ENCODE measurements at regions not wholly inside any gene's neighbourhood (a gene's known extent, or its start where the extent isn't known, plus 50 kb on each side); places are given as distances from the start of the nearest gene placed in this dataset.
"Not testable (repeated sequence)": the region's sequence is repeated elsewhere in the genome, so short reads cannot be mapped to it uniquely, and the experiment has no call there.

DNA sequence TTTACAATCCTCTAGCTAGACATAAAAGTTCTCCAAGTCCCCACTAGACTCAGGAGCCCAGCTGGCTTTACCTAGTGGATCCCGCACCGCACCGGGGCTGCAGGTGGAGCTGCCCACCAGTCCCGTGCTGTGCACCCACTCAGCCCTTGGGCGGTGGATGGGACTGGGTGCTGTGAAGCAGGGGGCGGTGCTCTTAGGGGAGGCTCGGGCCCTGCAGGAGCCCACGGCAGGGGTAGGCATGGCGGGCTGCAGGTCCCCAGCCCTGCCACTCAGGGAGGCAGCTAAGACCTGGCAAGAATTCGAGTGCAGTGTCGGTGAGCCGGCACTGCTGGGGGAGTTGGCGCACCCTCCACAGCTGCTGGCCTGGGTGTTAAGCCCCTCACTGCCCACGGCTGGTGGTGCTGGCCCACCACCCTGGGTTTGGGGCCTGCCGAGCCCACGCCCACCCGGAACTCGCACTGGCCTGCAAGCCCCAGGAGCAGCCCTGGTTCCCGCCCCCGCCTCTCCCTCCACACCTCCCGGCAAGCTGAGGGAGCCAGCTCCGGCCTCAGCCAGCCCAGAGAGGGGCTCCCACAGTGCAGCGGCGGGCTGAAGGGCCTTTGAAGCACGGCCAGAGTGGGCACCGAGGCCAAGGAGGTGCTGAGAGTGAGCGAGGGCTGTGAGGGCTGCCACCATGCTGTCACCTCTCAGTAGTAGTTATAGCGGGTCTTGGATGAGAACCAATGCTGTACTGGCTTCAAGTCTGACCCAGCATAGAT lies 255.2 kb downstream of the CDH7 start:
- no peak for DNase-seq (ENCODE audit: low spot score)

DNA sequence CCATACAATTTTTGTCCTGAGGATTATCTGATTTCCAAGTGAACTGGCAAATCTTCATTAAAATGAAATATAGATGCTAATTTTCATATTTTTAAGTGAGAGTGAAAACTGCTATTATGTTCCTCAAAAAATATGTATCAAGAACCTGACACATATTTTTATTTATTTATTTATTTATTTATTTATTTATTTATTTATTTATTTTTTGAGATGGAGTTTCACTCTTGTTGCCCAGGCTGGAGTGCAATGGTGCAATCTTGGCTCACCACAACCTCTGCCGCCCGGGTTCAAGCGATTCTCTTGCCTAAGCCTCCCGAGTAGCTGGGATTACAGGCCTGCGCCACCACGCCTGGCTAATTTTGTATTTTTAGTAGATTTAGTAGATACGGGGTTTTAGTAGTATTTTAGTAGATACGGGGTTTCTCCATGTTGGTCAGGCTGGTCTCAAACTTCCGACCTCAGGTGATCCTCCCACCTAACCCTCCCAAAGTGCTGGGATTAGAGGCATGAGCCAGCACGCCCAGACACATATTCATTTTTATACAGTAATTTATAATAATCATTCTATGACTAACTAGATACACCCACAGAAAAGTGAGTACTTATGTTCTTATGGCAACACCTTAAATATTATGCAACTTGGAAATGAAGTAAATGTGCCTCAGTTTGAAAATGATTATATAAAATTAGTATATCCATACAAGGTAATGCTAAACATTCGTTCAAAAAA lies 248.3 kb downstream of the CDH7 start:
- DNase-seq (ENCODE audit: low spot score), result not testable (repeated sequence)

DNA sequence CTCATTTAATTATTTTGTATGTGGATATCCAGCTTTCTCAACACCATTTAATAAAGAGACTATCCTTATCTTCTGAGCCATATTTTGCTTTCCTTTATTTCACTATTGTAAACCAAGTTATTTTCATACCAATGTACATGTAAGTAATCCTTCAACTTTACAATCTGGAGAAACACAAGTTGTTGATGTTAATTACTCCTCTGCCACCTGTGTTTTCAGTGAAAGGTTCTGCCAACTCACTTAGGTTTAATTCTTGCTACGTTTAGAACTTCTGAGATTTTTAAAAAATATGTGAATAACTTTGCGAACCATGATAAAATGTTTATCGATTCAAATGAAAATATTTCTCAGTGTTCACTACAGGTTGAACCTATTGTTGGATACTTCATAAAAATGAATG lies 244.4 kb downstream of the CDH7 start:
- no peak for DNase-seq (ENCODE audit: low spot score)

DNA sequence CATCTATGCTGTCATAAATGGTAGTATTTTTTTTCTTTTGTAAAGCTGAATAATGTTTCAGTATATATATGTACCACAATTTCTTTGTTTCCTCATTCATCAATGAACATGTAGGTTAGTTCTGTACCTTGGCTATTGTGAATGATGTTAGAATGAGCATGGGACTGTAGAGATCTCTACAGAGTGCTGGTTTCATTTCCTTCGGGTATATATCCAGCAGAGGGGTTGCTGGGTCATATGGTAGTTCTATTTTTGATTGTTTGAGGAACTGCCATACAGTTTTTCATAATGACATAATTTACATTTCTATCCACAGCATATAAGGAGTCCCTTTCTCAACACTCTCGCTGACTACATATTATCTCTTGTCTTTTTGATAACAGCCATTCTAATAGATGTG lies 243.5 kb downstream of the CDH7 start:
- no peak for DNase-seq (ENCODE audit: low spot score)

DNA sequence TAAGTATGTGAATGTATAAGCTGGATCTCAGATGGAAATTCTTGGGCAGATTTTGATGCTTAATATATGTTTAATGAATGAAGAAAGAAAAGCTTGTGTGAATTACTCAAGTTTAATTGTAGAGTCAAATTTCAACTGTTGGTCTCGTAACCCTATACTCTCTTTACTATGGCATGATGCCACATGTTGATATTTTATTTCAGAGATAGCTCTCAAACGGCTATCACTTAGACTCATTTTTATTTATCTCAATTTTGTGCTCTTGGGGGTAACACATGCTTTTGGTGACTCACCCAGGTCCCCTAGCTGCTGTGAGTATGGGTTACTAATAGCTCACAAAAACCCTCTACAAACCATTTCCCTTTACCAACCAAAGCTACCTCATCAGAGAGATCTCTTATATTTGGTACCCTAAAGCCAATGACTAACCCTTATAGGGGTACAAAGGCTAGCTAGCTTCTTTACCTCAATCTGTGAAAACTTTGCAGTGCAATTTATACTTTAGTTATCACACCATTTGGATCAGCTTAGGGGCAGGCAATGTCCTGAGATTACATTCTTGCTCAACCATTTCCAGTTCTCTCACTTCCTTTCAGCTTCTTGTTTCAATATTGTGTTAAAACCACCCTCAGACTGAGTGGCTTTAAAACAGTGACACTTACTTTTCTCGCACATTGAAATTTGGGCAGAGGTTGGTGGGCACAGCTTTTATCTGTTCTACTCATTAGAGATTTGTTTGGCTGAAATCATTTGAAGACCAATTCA lies 240.3 kb downstream of the CDH7 start:
- no peak for DNase-seq (ENCODE audit: low spot score)

DNA sequence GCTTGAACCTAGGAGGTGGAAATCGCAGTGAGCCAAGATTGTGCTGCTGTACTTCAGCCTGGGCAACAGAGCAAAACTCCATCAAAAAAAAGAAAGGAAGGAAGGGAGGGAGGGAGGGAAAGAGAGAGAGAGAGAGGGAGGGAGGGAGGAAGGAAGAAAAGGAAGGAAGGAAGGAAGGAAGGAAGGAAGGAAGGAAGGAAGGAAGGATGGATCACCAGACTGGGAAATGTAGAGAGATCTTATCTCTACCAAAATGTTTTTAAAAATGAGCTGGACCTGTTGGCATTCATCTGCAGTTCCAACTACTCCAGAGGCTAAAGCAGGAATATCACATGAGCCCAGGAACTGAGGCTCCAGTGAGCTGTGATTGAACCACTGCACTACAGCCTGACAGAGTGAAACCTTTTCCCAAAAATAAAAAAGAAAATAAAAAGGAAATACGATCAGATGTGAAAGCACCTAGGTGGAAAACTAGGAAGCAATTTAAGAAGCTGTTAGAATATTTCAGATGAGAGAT lies 239.4 kb downstream of the CDH7 start:
- no peak for DNase-seq (ENCODE audit: low spot score)

DNA sequence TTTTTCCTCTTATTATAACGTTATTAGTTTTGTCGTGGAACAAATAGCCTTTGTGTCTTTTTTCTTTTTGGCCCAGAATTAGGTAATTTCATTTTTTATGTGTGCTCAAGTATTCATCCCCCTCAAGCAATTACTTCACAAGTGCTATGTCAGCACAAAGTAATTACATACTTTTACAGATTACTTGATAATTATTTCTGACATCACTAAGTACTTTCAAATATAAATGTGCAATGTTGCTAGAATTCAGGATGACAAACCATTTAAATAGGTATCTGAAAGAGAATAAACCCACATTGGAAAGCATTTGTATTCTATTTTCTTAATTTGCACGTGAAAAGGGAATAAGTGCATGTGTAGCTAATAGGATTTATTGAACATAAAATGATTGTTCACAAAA lies 238.2 kb downstream of the CDH7 start:
- DNase-seq (ENCODE audit: low spot score), result no peak

DNA sequence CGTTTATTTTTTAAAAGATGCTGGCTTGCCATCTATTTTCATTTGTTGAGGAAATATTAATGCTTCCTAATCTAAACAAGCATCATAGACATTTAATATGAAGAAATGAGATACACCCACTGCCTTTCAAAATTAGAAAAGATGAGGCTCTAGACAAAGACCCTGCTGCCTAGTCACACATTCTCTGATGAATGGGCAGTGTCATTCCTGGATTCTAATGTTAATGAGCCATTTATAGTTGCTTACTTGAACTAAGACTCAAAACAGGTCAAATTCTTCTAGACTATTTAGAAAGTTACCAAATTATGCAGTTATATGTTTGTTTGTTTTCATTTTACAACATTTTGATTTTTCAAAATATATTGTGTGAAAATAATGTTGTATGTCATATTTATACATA lies 237.6 kb downstream of the CDH7 start:
- DNase-seq (ENCODE audit: low spot score), result no peak

DNA sequence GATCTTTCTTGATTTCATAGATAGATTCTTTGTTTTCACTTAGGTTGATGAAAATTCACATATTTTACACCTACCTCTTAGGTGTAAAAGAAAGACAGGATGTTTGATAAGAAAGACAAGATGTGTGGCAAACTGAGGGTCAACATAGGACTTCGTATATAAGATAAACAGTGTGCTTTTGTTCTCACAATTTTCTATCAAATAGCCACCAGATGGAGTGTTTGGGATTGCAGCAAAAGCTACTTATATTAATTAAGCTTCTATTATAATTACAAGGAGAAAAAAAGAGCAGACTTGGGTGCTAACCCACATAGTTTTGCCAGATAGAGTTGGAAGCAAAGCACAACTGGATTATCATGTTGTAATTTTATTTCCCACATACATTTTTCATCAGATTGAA lies 232.9 kb downstream of the CDH7 start:
- DNase-seq (ENCODE audit: low spot score), result no peak

DNA sequence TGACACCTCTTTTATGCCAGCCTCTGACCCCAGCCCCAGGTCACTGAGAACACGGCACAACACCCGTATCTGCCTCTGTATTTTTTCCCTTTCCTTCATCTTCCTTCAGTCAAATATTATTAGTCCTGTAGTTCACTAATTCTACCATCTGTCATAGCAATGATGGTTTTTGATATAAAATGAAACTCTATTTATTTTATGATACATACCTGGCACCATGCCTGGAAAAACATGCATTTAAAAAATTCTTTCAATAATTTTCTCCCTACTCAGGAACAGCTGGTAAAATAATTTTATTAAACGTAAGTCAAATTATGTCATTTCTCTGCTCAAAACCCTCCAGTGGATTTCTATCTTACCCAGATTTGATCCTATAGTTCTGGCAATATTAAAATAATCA lies 224.7 kb downstream of the CDH7 start:
- no peak for DNase-seq (ENCODE audit: low spot score)

DNA sequence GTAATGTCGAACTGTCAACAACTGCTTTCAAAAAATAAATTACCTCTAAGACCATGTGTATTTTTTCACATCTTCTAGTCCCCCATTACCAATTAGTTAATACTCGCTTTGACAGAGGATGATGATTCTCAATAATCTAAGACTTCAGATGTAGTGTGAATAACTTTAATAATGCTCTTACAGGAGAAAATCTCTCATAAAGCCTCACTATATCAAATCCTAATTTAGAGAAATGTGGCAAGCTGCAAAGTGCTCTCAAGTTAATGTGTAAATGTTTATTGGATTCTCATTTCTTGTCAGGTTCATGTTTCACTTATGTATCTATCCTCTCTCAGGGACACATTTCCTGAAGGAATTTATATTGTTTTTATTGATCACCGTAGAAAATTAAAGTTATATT lies 223.9 kb downstream of the CDH7 start:
- no peak for DNase-seq (ENCODE audit: low spot score)

DNA sequence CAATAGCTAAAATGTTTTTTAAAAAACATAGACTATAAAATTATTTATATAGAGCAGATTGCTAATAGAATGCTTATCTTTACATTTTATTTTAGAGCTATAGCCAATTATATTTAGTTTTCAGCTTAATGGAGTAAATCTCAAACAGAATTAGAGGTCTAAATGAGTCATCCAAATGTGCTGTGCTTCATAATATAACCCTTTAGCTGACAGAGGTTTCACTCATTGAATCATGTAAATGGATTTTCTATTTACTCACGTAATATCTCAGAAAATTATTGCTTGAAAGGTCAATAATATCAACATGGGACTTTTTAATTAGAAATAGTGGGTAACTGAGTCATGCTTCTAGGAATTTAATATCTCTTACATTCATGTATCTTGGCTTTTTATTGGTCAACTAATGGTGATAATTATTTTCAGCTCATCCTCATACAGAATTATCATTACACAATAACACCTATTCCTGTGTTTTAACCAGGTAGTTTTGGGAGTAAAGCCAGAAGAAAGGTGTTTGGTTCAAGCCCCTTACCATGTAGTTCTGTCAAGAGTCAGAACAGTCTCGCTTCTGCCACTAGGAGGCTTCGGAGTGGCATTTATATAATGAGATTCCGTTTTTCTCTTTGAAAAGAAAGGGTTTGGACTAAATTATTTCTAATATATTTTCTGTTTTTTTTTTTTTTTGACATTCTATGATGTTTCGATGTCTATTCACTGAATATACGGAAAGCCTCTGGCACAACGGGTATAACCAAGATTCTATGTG lies 217.6 kb downstream of the CDH7 start:
- DNase-seq (ENCODE audit: low spot score), result no peak

DNA sequence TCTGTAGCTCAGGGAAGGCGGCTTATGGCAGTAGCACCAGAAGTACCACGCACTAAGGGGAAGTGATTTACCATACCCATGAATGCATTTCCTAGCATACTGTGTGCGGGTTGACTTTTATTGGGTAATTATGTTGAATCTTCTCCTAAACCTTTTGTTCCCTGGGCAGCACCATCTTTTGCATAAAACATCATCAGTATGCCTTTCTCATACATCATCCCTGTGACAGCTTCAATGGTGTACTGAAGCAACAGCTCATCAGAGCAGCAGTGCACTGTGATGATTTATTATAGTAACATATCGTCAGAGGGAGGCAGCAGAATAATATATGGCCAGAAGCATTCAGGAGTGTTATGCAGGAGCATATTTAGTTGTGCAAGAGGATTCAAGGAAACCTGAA lies 204.9 kb downstream of the CDH7 start:
- DNase-seq (ENCODE audit: low spot score), result no peak

DNA sequence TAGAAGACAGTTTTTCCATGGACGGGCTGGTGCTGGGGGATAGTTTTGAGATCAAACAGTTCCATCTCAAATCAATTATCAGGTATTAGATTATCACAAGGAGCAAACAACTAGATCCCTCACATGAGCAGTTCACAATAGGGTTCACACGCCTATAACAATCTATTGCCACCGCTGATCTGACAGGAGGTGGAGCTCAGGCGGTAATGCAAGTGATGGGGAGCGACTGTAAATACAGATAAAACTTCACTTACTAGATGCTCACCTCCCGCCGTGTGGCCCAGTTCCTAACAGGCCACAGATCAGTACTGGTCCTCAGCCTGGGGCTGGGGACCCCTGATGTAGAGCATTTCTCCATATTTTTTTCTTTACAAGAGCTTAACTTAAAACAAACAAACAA lies 203.6 kb downstream of the CDH7 start:
- no peak for DNase-seq (ENCODE audit: low spot score)

DNA sequence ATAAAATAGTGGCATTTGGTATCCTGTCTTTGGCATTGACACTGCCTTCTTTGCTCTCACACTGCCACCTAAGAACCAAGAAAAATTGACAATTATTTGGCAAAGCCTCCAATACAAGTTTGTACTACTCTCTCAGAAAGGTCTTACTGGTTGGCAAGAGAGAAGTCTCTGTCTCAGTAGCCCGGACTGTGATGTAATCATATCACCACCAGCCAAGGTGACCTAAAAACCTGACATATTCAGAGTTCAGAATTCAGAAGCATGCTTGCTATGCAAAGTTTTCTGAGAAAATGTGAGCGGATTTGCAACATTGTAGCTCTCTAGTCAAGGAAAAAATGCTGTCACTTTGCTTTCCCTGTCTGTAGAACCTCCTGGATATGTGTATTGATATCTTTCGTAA lies 196.0 kb downstream of the CDH7 start:
- no peak for DNase-seq (ENCODE audit: low spot score)

DNA sequence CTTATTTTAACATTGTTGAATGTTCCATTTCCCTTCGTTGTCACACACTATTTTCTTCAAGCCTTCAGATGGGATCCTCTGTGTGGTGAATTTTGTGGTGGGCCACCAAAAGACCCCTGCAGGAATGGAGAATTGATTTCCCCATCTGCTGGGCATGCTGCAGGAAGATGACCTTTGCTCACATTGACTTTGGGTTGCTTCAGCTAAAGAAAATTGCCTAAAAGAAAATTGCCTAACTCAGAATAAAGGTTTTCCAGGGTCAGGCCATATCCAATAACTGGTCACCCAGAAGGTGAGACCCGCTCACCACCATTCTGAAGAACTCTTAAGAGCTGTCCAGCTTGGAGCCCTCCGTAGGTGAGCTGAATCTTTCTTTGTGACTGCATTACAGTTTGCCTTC lies 192.5 kb downstream of the CDH7 start:
- no peak for DNase-seq (ENCODE audit: low spot score)

DNA sequence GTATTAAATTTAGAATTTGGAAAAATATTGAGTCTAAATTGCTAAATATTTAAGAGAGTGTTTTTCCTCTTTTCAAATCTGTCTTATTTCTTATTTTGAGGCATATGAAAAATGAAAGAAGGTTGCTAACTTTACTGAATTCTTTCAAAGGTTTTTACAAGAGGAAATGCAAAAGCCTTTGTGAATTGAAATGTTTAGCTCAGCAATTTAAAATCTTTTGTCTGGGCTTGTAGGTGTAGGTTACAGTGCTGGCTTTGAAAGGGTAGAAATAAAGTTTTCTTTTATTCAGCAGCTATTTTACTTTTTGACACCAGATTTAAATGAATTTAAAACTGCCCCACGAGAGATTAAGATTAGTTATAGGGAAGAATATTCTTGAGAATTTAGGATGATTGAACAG lies 192.0 kb downstream of the CDH7 start:
- no peak for DNase-seq (ENCODE audit: low spot score)

DNA sequence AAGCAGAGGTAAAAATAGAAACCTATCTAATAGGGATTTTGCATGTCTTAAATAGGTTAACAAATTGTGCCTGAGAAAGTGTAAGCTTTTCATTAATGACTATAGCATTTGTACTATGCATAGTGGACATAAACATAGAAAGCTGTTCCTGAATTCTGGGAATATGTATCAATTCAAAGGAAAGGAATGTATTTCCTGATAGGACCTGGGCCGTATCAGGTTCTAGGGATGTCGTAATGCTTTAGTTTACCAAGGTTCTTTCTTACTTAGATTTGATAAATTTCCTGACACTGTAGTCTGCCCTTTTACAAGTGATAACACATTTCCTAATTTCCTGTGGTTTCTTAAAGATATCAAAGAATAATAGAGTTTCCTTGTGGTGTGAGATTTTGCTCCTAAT lies 191.3 kb downstream of the CDH7 start:
- DNase-seq (ENCODE audit: low spot score), result no peak

DNA sequence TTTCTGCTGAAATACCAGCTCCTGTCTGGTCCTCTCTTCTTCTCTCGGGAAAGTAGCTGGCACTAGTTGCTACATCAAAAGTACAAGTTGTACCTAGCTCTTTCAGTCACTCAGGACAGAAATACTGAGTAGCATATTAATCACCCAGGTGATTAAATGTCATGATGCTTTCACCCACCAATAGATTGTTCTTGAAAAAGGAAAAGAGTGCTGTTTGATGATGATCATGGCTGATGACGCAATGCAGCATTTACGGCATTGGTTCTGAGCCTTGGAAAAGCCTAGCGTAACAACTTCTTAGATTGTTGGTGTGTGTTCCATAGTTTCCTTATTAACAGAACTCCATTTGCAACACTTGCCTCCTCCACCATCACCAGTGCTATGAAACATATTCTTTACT lies 190.7 kb downstream of the CDH7 start:
- DNase-seq (ENCODE audit: low spot score), result no peak

Data from SK-N-DZ (cell line).